ENCODE measurements at regions not wholly inside any gene's neighbourhood (a gene's known extent, or its start where the extent isn't known, plus 50 kb on each side); places are given as distances from the start of the nearest gene placed in this dataset.

- Histone ChIP-seq H3K4me3 (ENCODE audit: low read depth, low read length) (no peak overlapping the region), H3K4me1 (ENCODE audit: control insufficient read depth, insufficient read depth, low read length) (no peaks in the 10 kb centered on the region), H3K9me3 (ENCODE audit: control insufficient read depth, insufficient read depth, low read depth, low read length) (peaks cover 10% of the 10 kb centered on the region; the same call in 1 of the 2 replicates), H3K36me3 (ENCODE audit: control insufficient read depth, insufficient read depth, low read length) (no peaks in the 10 kb centered on the region), H3K27me3 (ENCODE audit: control insufficient read depth, insufficient read depth, low read length) (no peaks in the 10 kb centered on the region), H3K9ac (ENCODE audit: low read length) (no peak overlapping the region), H3K27ac (ENCODE audit: low read depth, low read length) (no peak overlapping the region)
Measured at GRCh38 chr2:103151046-103151445, 389.2 kb downstream of the TMEM182 start.

- peaks cover 10% of the 10 kb centered on the region; the same call in 1 of the 2 replicates for H3K9me3 ChIP-seq (ENCODE audit: control insufficient read depth, insufficient read depth, low read depth, low read length)
- no peaks in the 10 kb centered on the region for H3K4me1 ChIP-seq (ENCODE audit: control insufficient read depth, insufficient read depth, low read length)
- H3K27me3 ChIP-seq (ENCODE audit: control insufficient read depth, insufficient read depth, low read length), result no peaks in the 10 kb centered on the region
- no peak overlapping the region for H3K4me3 ChIP-seq (ENCODE audit: low read depth, low read length)
- H3K36me3 ChIP-seq (ENCODE audit: control insufficient read depth, insufficient read depth, low read length), result no peaks in the 10 kb centered on the region
- H3K27ac ChIP-seq (ENCODE audit: low read depth, low read length), result no peak overlapping the region
- H3K9ac ChIP-seq (ENCODE audit: low read length), result no peak overlapping the region
Measured at GRCh38 chr2:103152556-103152955, 390.7 kb downstream of the TMEM182 start.

GRCh38 chr2:103153580-103154284, 391.9 kb downstream of the TMEM182 start:
- Histone ChIP-seq H3K27ac (ENCODE audit: low read depth, low read length) (no peak overlapping the region), H3K4me3 (ENCODE audit: low read depth, low read length) (no peak overlapping the region), H3K36me3 (ENCODE audit: control insufficient read depth, insufficient read depth, low read length) (no peaks in the 10 kb centered on the region), H3K9ac (ENCODE audit: low read length) (no peak overlapping the region), H3K27me3 (ENCODE audit: control insufficient read depth, insufficient read depth, low read length) (no peaks in the 10 kb centered on the region), H3K4me1 (ENCODE audit: control insufficient read depth, insufficient read depth, low read length) (no peaks in the 10 kb centered on the region), H3K9me3 (ENCODE audit: control insufficient read depth, insufficient read depth, low read depth, low read length) (peaks cover 10% of the 10 kb centered on the region; the same call in 1 of the 2 replicates)

GRCh38 chr2:103155308-103155707, 393.5 kb downstream of the TMEM182 start:
- no peaks in the 10 kb centered on the region for H3K27me3 ChIP-seq (ENCODE audit: control insufficient read depth, insufficient read depth, low read length)

DNA sequence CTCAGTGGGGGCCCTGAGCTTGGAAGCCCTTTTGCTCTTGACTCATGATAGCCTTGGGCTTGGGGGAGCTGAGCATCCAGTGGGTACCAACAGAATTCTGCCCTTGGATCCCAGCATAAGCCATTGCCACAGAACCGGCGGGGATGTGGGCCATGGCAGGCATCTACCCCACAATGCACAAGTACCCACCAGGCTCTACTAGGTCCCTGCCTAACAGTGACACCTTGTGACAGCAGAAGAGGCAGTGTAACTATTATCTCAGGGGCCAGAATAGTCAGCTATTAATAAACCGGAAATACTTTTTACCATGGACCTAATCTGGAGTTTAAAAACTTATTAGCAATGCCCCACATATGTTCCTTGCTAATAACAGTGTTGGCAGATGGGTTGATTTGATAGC, 397.2 kb downstream of the TMEM182 start:
- Histone ChIP-seq H3K27ac (ENCODE audit: low read depth, low read length) (no peak overlapping the region), H3K4me1 (ENCODE audit: control insufficient read depth, insufficient read depth, low read length) (no peaks in the 10 kb centered on the region), H3K36me3 (ENCODE audit: control insufficient read depth, insufficient read depth, low read length) (no peaks in the 10 kb centered on the region), H3K9ac (ENCODE audit: low read length) (no peak overlapping the region), H3K27me3 (ENCODE audit: control insufficient read depth, insufficient read depth, low read length) (no peaks in the 10 kb centered on the region), H3K9me3 (ENCODE audit: control insufficient read depth, insufficient read depth, low read depth, low read length) (no peaks in the 10 kb centered on the region), H3K4me3 (ENCODE audit: low read depth, low read length) (no peak overlapping the region)

More at GRCh38 chr2:103155308-103155707, 393.5 kb downstream of the TMEM182 start:
- Histone ChIP-seq H3K4me3 (ENCODE audit: low read depth, low read length) (no peak overlapping the region), H3K9me3 (ENCODE audit: control insufficient read depth, insufficient read depth, low read depth, low read length) (peaks cover 10% of the 10 kb centered on the region; the same call in 1 of the 2 replicates), H3K36me3 (ENCODE audit: control insufficient read depth, insufficient read depth, low read length) (no peaks in the 10 kb centered on the region), H3K27ac (ENCODE audit: low read depth, low read length) (no peak overlapping the region), H3K4me1 (ENCODE audit: control insufficient read depth, insufficient read depth, low read length) (no peaks in the 10 kb centered on the region), H3K9ac (ENCODE audit: low read length) (no peak overlapping the region)

DNA sequence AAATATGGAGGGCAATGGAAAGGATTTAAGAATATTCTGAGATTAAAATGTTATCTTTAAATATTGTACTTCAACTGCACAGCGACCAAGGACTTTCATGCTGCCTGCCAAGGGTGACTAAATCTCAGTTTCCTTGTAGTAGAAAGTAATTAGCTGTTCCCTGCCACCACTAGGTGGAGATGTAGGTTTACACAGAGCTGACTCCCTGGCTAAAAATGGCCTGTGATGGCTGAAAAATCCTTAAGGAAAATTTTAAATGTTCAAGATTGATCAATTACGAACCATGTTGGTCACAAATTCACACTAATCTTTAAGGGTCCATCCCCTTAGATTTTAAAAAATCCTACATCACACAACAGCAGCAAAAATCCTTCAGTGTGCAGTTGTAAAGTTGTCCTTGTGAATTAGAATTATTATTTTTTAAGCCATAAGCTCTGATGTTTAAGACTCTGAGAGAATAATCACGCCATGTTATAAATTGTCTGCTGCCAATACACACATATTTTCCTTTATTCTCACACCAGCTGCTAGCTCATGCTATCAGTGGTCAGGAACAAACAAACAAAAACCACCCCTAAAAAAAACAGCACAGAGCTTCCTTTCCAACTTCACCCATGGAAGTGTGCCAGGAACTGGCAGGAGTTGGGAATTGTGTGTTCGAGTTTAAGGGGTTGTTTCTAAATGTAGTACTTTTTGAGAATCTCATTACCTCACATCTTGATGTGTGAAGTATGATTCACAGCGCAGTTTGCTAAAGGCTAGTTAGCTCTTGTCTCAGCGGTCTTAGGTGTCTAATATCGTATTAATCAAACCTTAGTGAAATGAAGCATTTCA, 399.8 kb downstream of the TMEM182 start:
- H3K36me3 ChIP-seq (ENCODE audit: control insufficient read depth, insufficient read depth, low read length), result no peaks in the 10 kb centered on the region
- H3K4me3 ChIP-seq (ENCODE audit: low read depth, low read length), result no peak overlapping the region
- H3K4me1 ChIP-seq (ENCODE audit: control insufficient read depth, insufficient read depth, low read length), result peaks cover 8% of the 10 kb centered on the region
- no peak overlapping the region for H3K9ac ChIP-seq (ENCODE audit: low read length)
- H3K9me3 ChIP-seq (ENCODE audit: control insufficient read depth, insufficient read depth, low read depth, low read length), result no peaks in the 10 kb centered on the region
- H3K27ac ChIP-seq (ENCODE audit: low read depth, low read length), result no peak overlapping the region
- H3K27me3 ChIP-seq (ENCODE audit: control insufficient read depth, insufficient read depth, low read length), result no peaks in the 10 kb centered on the region

DNA sequence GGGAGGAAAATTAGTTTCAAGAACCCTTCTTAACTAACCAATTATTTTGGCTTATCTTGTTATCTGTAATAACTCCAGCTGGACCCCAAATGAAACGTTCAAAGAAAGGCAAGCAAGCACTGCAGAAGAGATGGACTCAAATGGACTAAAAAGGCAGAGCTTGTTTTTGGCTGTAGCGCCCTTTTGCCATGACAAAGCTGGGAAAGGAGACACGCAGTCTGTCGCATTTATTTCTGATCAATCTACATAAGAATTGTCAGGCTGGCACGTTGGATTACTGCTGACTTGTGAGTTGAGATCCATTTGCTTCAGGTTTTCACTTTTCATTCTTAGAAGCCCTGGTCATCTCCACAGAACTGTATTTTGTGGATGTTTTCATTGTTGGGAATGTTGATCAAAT, 402.9 kb downstream of the TMEM182 start:
- Histone ChIP-seq H3K36me3 (ENCODE audit: control insufficient read depth, insufficient read depth, low read length) (no peaks in the 10 kb centered on the region), H3K27me3 (ENCODE audit: control insufficient read depth, insufficient read depth, low read length) (no peaks in the 10 kb centered on the region), H3K9me3 (ENCODE audit: control insufficient read depth, insufficient read depth, low read depth, low read length) (no peaks in the 10 kb centered on the region), H3K4me1 (ENCODE audit: control insufficient read depth, insufficient read depth, low read length) (peaks cover 8% of the 10 kb centered on the region), H3K9ac (ENCODE audit: low read length) (no peak overlapping the region), H3K27ac (ENCODE audit: low read depth, low read length) (0 out of 2 replicates have a peak overlapping the region, but pooled peaks have one; percentile 14), H3K4me3 (ENCODE audit: low read depth, low read length) (no peak overlapping the region)

- H3K9me3 ChIP-seq (ENCODE audit: control insufficient read depth, insufficient read depth, low read depth, low read length), result no peaks in the 10 kb centered on the region
- H3K9ac ChIP-seq (ENCODE audit: low read length), result no peak overlapping the region
- H3K27me3 ChIP-seq (ENCODE audit: control insufficient read depth, insufficient read depth, low read length), result no peaks in the 10 kb centered on the region
- no peaks in the 10 kb centered on the region for H3K36me3 ChIP-seq (ENCODE audit: control insufficient read depth, insufficient read depth, low read length)
- H3K27ac ChIP-seq (ENCODE audit: low read depth, low read length), result no peak overlapping the region
- H3K4me3 ChIP-seq (ENCODE audit: low read depth, low read length), result no peak overlapping the region
- H3K4me1 ChIP-seq (ENCODE audit: control insufficient read depth, insufficient read depth, low read length), result peaks cover 8% of the 10 kb centered on the region
Measured at GRCh38 chr2:103165836-103166235, 404.0 kb downstream of the TMEM182 start.

DNA sequence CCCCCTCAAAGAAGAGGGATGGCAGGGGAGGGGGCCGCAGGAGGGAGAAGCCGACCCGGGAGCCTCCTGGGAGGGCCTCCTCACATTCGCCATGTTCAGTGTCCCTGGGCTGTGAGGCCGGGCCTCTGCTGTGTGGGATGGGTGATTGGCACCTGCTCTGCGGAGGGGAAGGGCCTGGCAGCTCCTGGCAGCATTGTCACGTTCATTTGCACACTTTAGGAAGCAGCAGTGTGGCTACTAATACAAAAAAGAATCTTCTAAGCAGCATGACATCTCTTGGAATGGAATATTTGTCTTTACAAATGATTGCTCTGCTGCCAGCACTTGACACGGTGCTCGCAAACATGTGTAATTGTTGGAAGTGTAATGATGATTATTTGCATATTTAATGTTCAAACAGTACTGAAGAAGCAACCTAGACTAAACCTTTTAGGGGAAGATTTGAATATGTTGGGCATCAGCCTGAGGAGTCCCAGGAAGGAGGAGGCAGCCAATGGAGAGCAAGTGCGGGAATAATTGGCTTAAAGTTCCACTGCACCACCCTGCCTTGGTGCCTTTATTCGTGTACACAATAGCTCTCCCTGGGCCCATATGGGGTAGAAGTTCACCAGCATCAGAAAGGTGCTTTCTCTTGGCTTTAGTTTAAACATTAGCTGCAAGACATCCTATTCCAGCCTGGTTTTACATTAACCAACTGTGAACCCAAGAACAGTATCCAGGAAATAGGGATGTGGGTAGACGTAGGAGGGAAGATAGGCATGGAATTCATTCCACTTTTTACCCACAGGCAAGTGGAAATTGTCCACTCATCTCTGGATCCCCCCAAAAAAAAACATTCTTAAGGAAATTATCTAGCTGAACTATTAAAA, 404.9 kb downstream of the TMEM182 start:
- H3K4me1 ChIP-seq (ENCODE audit: control insufficient read depth, insufficient read depth, low read length), result peaks cover 8% of the 10 kb centered on the region
- no peaks in the 10 kb centered on the region for H3K9me3 ChIP-seq (ENCODE audit: control insufficient read depth, insufficient read depth, low read depth, low read length)
- H3K27ac ChIP-seq (ENCODE audit: low read depth, low read length), result no peak overlapping the region
- H3K9ac ChIP-seq (ENCODE audit: low read length), result no peak overlapping the region
- H3K4me3 ChIP-seq (ENCODE audit: low read depth, low read length), result no peak overlapping the region
- H3K27me3 ChIP-seq (ENCODE audit: control insufficient read depth, insufficient read depth, low read length), result no peaks in the 10 kb centered on the region
- H3K36me3 ChIP-seq (ENCODE audit: control insufficient read depth, insufficient read depth, low read length), result no peaks in the 10 kb centered on the region

GRCh38 chr2:103167599-103167998, 405.8 kb downstream of the TMEM182 start:
- Histone ChIP-seq H3K27me3 (ENCODE audit: control insufficient read depth, insufficient read depth, low read length) (no peaks in the 10 kb centered on the region), H3K36me3 (ENCODE audit: control insufficient read depth, insufficient read depth, low read length) (no peaks in the 10 kb centered on the region), H3K27ac (ENCODE audit: low read depth, low read length) (no peak overlapping the region), H3K9ac (ENCODE audit: low read length) (no peak overlapping the region), H3K9me3 (ENCODE audit: control insufficient read depth, insufficient read depth, low read depth, low read length) (no peaks in the 10 kb centered on the region), H3K4me1 (ENCODE audit: control insufficient read depth, insufficient read depth, low read length) (peaks cover 8% of the 10 kb centered on the region), H3K4me3 (ENCODE audit: low read depth, low read length) (no peak overlapping the region)
